NCI-H526 (cell line): ENCODE measurements at regions not wholly inside any gene's neighbourhood (a gene's known extent, or its start where the extent isn't known, plus 50 kb on each side); places are given as distances from the start of the nearest gene placed in this dataset.
A peak's percentile ranks its signal among the peaks of the same experiment; 100 is the strongest.

Experiments used
- DNase-seq, 2 experiments: peaks; one replicate each; lab custom pipeline; 2025; lab: John Stamatoyannopoulos, UW

DNA sequence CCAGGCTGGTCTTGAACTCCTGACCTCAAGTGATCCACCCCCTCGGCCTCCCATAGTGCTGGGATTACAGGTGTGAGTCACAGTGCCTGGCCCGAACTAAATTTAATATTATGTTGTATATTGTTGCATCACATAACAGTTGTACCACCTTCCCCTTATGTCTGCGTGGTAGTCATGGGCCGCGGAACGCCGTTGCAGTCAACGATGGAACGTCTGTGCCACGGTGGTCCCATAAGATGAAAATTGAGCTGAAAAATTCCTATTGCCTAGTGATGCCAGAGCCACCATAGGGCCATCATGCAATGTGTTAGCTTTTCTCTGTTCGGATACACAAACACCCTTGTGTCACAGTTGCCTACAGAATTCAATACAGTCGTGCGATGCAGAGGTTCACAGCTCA, 236.1 kb downstream of the TEX29 start:
- DNase-seq = no peak

GRCh38 chr13:111557921-111558699, 237.7 kb downstream of the TEX29 start:
- no peak for DNase-seq

DNA sequence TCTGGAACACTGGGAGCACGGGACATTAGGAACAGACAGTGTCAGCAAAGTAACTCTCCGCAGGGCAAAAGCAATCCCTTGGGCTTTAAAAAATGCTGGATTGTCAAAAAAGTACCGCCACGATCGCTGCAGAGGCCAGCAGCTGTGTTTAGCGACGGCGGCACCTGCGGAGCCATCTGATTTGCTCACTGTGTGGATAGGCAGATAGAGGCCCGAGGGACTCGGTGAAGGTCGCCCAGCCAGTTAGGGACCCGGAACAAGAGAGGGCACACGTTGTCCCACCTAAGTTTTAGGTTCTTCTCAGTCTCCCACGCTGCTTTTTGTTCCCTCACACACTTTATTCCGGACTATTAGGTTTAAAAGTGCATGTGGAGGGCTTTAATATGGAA, 238.3 kb downstream of the TEX29 start:
- no peak for DNase-seq

- DNase-seq = no peak
Observed at GRCh38 chr13:111559612-111560403, 239.4 kb downstream of the TEX29 start.

- DNase-seq = no peak
Observed at GRCh38 chr13:111561091-111561781, 240.8 kb downstream of the TEX29 start.

GRCh38 chr13:111562716-111563115, 242.3 kb downstream of the TEX29 start:
- no peak for DNase-seq

DNA sequence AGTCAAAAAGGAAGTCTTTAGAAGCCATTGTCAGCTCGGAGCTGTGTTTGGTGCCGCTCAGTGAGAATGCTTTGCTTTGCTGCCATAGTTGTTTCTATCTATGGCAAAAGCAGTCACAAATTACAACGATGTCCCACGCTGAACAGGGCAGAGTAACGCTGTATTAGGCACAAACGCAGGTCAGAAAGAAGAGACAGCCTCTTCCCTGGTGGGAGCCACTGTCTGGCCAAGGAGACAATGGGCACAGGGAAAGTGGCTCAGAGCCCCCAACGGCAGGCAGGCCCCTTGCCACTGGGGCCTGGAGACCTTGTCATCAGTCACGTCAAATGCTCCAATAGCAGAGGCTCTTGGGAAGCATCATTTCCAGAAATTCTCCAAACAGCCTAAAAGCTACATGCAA, 244.2 kb downstream of the TEX29 start:
- no peak for DNase-seq

DNA sequence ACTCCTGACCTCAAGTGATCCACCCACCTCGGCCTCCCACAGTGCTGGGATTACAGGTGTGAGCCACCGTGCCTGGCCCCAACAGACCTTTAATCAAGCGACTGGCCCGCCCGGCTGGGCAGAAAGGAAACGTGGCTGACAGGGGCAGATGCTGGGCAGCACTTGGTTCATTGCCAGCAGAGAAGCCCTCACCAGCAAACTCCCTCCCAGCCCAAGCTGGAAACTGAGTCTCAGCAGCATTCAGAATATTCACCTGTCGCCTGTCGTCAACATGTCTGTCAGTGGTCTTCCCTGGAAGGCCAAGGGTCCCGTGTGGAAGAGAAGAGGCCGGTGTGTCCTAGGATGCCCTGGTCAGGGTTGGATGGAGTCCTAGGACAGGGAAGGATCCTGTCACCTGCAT, 245.0 kb downstream of the TEX29 start:
- no peak for DNase-seq

- DNase-seq = no peak
Observed at GRCh38 chr13:111566567-111566966, 246.1 kb downstream of the TEX29 start.

- no peak for DNase-seq
Observed at GRCh38 chr13:111567637-111568036, 247.2 kb downstream of the TEX29 start.

DNA sequence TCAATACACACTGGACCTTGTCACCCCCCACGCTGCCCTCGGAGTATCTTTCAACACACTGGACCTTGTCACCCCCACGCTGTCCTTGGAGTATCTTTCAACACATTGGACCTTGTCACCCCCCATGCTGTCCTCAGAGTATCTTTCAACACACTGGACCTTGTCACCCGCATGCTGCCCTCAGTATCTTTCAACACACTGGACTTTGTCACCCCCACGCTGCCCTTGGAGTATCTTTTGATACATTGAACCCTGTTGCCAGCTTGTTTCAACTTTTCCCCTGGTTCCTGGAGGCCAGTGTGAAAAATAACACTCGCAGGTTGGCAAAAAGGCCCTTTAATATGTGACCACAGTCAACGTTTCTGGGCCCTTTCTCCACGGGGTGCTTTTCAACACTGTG, 247.8 kb downstream of the TEX29 start:
- DNase-seq = no peak

DNA sequence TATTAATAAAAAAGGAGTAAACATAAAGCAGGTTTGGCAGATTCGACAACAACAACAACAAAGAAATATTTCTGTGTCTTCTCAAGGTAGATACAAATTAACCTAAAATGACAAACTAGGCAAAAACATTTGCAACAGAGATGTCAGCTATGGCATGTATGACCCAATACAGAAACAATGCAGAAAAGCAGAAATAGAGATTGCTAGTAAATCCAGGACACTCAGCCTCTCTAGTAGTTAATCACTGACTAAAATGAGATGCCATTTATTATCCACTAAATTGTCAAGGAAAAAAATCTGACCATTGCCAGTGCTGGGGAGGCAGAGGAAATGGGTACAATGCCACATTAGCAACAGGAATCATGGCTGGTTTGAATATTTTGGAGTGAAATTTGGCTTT, 250.5 kb downstream of the TEX29 start:
- no peak for DNase-seq

- peak in 1 of 2 experiments; percentile 53 for DNase-seq
Observed at GRCh38 chr13:111572956-111573761, 252.7 kb downstream of the TEX29 start.

GRCh38 chr13:111573801-111574200, 253.4 kb downstream of the TEX29 start:
- DNase-seq = no peak

DNA sequence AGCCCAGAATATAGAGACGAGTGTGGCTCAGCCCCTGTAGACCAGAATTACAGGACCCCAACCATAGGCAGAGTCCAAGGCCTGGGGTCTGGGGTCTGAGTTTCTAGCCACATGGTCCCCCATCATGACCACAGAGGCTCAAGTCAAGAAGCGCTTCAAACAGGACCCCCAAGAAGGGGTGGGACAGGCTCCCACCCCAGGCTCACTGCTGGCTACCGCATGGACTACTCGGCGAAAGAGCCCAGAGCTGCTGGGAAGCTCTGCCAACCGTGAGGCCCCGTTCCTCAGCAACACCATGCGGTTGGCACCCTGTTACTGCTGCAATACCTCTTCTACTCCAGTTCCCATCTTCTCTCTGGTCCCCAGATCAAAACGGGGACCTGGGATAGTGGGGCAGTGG, 254.8 kb downstream of the TEX29 start:
- no peak for DNase-seq

DNA sequence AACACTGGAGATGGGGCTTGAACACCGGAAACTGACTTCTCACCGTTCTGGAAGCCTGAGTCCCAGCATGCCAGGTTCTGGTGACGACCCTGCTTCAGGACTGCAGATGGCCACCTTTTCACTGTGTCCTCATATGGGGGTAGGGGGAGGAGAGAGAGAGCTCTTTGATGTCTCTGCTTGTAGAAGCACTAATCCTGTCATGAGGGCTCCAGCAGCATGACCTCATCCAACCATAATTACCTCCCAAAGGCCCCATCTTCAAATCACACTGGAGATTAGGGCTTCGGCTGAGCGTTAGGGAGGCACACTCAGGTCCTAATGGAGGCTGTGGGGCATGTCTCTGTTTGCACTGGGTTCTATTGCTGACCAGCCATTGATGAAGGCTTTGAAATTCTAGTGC, 255.3 kb downstream of the TEX29 start:
- no peak for DNase-seq

GRCh38 chr13:111577208-111577828, 256.9 kb downstream of the TEX29 start:
- DNase-seq = peak in 1 of 2 experiments; percentile 23

DNA sequence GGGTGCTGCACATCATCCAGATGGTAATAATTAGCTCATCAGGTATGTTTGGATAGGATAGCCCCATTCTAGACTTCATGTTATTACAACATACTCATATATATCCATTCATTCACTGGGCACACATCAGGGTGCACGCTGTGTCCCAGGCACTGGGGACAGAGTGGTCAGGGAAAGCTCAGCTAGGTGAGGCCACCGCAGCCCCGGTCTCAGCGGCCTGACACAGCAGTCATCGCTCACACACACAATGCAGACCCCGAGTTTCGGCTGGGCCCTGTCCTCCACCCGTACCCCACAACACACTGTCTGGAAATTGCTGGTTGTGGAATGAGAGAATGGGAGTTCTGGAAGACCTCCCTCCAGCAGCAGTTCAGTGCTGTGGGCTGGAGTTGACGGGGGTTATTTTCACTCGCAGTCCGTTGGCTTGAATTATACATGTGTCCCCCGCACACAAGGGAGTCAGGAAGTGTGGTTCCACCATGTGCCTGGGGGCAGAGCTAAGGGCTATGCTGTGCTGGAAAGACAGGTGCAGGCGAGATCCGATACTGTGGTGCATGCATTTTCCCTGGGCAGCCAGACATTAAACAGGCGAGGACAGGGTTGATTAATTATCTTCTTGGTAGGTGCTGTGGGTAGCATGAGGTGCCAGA, 257.6 kb downstream of the TEX29 start:
- DNase-seq = peak in 1 of 2 experiments; percentile 32

DNA sequence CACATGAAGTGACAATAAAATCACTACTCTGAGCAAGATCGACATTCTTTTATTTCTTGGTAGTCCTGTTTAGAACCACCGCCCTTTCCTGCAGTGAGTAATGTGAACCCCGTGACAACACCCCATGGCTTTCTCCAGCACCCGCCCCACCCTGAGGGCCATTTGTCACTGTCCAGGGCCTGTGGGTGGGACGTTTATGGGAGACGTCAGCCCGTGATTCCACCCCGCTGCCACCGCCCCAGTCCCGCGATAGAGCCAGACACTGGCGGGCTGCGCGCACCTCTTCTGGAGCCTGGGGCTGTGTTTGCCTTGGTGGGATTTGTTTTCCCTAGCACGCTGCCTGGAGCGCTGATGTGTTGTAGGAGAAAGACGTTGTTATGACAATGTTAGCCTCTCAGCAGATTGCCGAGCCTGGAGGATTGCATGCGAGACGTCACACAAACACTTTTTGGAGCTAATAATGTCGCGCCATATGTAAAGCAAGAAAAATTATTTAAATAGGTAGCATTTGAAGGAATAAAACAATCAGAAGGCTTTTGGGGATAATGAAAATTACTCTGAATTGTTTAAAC, 263.7 kb downstream of the TEX29 start:
- DNase-seq = peak in 1 of 2 experiments; percentile 14

DNA sequence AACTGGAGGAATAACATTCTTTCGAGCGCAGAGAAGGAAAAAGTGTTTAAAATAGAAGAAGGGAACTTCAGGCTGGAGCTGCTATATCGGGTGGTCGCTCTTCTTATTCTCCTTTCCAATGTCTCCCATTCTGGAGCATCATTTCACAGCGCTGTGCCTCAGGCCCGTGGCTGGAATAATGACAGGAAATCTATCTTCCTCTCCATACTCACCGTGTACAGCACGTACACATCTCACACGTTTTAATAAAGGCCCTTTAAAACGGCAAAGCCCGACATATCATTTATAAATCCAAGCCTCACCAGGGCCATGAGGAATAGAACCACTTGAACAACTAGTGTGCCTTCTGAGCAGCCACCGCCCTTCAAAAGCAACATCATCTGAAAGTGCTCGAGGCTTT, 264.4 kb downstream of the TEX29 start:
- DNase-seq = no peak

GRCh38 chr13:111586291-111586690, 265.8 kb downstream of the TEX29 start:
- no peak for DNase-seq
